ENCODE measurements at regions not wholly inside any gene's neighbourhood (a gene's known extent, or its start where the extent isn't known, plus 50 kb on each side); places are given as distances from the start of the nearest gene placed in this dataset.

DNA sequence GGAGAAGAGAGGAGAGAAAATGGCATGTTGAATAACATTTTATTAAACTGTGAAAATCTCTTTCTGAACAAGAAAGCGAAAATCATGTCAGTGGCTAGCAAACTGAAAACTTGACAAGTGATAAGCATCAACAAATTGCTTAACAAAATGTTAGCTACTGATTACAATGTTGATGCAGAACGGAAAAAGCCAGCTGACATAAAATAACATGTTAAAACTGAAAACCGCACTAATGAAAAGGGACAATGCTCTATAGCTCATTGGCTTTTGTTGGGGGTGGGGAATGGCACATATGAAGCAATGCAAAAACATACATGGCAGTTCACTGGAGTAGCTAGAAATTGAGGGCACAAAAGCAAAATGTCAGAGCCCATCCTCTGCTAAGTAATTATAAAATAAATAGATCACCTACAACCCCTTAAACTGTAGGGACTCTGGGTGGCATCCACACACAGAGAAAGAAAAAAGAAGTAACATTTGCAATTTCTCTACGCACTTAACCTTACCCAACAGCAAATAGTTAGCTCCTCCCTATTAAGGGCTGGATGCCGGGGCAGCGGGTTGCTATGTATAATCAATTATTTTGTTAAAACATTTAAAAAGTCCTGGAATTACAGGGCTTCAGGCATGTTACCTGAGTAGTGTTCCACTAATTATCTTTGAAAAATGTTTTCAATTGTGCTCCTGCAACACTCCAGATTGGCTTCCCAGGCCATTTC, 129.2 kb upstream of the USP15 start:
- no peaks in the 10 kb centered on the region for H3K9me2 ChIP-seq (ENCODE audit: insufficient read depth)
- no peaks in the 10 kb centered on the region for H3K27me3 ChIP-seq (replicated peaks; ENCODE audit: insufficient read depth)
- H3K9ac ChIP-seq, result no peak overlapping the region
- H4K20me1 ChIP-seq (ENCODE audit: insufficient read depth), result no peaks in the 10 kb centered on the region
- H2AFZ ChIP-seq, result no peak overlapping the region
- no peaks in the 10 kb centered on the region for H3K79me2 ChIP-seq (ENCODE audit: insufficient read depth)
- no peaks in the 10 kb centered on the region; the same call in 1 of the 2 replicates for H3K4me1 ChIP-seq (ENCODE audit: insufficient read depth)
- H3K27ac ChIP-seq, result no peak overlapping the region
- in situ Hi-C loops (cut with MboI), result no loop called here
- H3K4me2 ChIP-seq (ENCODE audit: unreplicated experiment), result no peak overlapping the region
- no peaks in the 10 kb centered on the region for H3K9me3 ChIP-seq (ENCODE audit: low read depth)
- H3K4me3 ChIP-seq, result no peak overlapping the region
- DNase-seq, result no peak
- H3K36me3 ChIP-seq (ENCODE audit: low read depth), result no peaks in the 10 kb centered on the region
- TF ChIP-seq EZH2 (IDR thresholded peaks at IDR 0.05; ENCODE audit: insufficient read depth, poor library complexity, severe bottlenecking) (no peak), EZH2phosphoT487 (IDR thresholded peaks at IDR 0.05; ENCODE audit: insufficient read depth, low read depth) (no peak)
- H3F3A ChIP-seq (ENCODE audit: insufficient read depth), result no peaks in the 10 kb centered on the region
- WGBS, 2 experiments (ENCODE audit: low coverage in 1 of 2, low lambda C conversion rate in 2 of 2, missing lambda C conversion rate in 2 of 2), result 90 to 93% methylated on average over 6 of the region's 6 CpGs

- WGBS, 2 experiments (ENCODE audit: low coverage in 1 of 2, low lambda C conversion rate in 2 of 2, missing lambda C conversion rate in 2 of 2), result 93 to 95% methylated on average over 2 of the region's 2 CpGs
Measured at GRCh38 chr12:62133440-62133839, 126.8 kb upstream of the USP15 start.

DNA sequence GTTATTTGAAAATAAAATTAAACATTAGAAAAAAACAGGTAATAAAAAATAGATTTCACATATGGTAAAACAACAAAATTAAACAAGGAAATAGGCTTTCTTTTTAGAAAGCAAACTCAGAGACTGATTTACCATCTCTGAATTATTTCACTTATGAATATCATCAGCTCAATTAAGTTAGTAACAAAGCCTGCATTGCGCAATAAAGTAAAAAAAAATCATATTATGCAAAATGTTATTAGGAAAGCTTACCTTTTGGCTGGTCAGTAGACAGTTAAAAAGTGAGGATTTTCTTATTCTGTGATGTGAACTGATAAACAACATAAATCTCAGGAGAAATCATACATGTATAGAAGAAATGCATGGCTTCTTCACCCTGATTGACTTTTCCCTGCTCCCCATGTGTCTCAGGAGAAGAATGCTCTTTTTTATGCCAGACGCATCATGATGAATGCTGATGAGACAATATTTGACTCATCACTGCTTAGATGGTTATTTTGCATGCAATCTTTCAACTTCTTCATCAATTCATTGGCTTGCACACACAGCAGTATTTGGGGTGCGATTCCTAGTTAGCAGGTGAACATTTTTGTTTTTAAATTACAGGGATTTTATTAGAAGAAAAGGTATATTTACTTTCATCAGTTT, 124.5 kb upstream of the USP15 start:
- Histone ChIP-seq H3K4me2 (ENCODE audit: unreplicated experiment) (no peak overlapping the region), H3K27ac (no peak overlapping the region), H3K4me3 (no peak overlapping the region), H3K4me1 (ENCODE audit: insufficient read depth) (no peaks in the 10 kb centered on the region), H3K9ac (no peak overlapping the region), H3K79me2 (ENCODE audit: insufficient read depth) (no peaks in the 10 kb centered on the region), H3K9me3 (ENCODE audit: low read depth) (no peaks in the 10 kb centered on the region), H4K20me1 (ENCODE audit: insufficient read depth) (no peaks in the 10 kb centered on the region), H2AFZ (no peak overlapping the region), H3F3A (ENCODE audit: insufficient read depth) (no peaks in the 10 kb centered on the region), H3K36me3 (ENCODE audit: low read depth) (no peaks in the 10 kb centered on the region), H3K27me3 (replicated peaks; ENCODE audit: insufficient read depth) (no peaks in the 10 kb centered on the region), H3K9me2 (ENCODE audit: insufficient read depth) (no peaks in the 10 kb centered on the region)
- TF ChIP-seq EZH2phosphoT487 (IDR thresholded peaks at IDR 0.05; ENCODE audit: insufficient read depth, low read depth) (no peak), EZH2 (IDR thresholded peaks at IDR 0.05; ENCODE audit: insufficient read depth, poor library complexity, severe bottlenecking) (no peak)
- in situ Hi-C loops (cut with MboI), result no loop called here
- 26 to 34% methylated on average over 3 of the region's 3 CpGs for WGBS, 2 experiments (ENCODE audit: low coverage in 1 of 2, low lambda C conversion rate in 2 of 2, missing lambda C conversion rate in 2 of 2)
- peak; percentile 51 for DNase-seq

More at GRCh38 chr12:62133440-62133839, 126.8 kb upstream of the USP15 start:
- Histone ChIP-seq H4K20me1 (ENCODE audit: insufficient read depth) (no peaks in the 10 kb centered on the region), H3K79me2 (ENCODE audit: insufficient read depth) (no peaks in the 10 kb centered on the region), H3K36me3 (ENCODE audit: low read depth) (no peaks in the 10 kb centered on the region), H3K27me3 (replicated peaks; ENCODE audit: insufficient read depth) (no peaks in the 10 kb centered on the region), H3F3A (ENCODE audit: insufficient read depth) (no peaks in the 10 kb centered on the region), H2AFZ (no peak overlapping the region), H3K4me3 (no peak overlapping the region), H3K9me3 (ENCODE audit: low read depth) (no peaks in the 10 kb centered on the region), H3K9ac (no peak overlapping the region), H3K4me1 (ENCODE audit: insufficient read depth) (no peaks in the 10 kb centered on the region; the same call in 1 of the 2 replicates), H3K9me2 (ENCODE audit: insufficient read depth) (no peaks in the 10 kb centered on the region), H3K27ac (no peak overlapping the region), H3K4me2 (ENCODE audit: unreplicated experiment) (no peak overlapping the region)
- in situ Hi-C loops (cut with MboI), result no loop called here
- no peak for DNase-seq
- TF ChIP-seq EZH2 (IDR thresholded peaks at IDR 0.05; ENCODE audit: insufficient read depth, poor library complexity, severe bottlenecking) (no peak), EZH2phosphoT487 (IDR thresholded peaks at IDR 0.05; ENCODE audit: insufficient read depth, low read depth) (no peak)

- H3K4me3 ChIP-seq, result no peak overlapping the region
- no peak overlapping the region for H3K27ac ChIP-seq
- H3K9me2 ChIP-seq (ENCODE audit: insufficient read depth), result no peaks in the 10 kb centered on the region
- no peaks in the 10 kb centered on the region for H3K9me3 ChIP-seq (ENCODE audit: low read depth)
- in situ Hi-C loops (cut with MboI), result no loop called here
- H3K27me3 ChIP-seq (replicated peaks; ENCODE audit: insufficient read depth), result no peaks in the 10 kb centered on the region
- H3K9ac ChIP-seq, result no peak overlapping the region
- no peak overlapping the region for H3K4me2 ChIP-seq (ENCODE audit: unreplicated experiment)
- no peak for DNase-seq
- no peaks in the 10 kb centered on the region for H3K4me1 ChIP-seq (ENCODE audit: insufficient read depth)
- TF ChIP-seq EZH2phosphoT487 (IDR thresholded peaks at IDR 0.05; ENCODE audit: insufficient read depth, low read depth), result no peak
- TF ChIP-seq EZH2 (IDR thresholded peaks at IDR 0.05; ENCODE audit: insufficient read depth, poor library complexity, severe bottlenecking), result no peak
- no peaks in the 10 kb centered on the region for H3K36me3 ChIP-seq (ENCODE audit: low read depth)
- H3K79me2 ChIP-seq (ENCODE audit: insufficient read depth), result no peaks in the 10 kb centered on the region
- WGBS, 2 experiments (ENCODE audit: low coverage in 1 of 2, low lambda C conversion rate in 2 of 2, missing lambda C conversion rate in 2 of 2), result 80 to 97% methylated on average over 2 of the region's 2 CpGs
- no peak overlapping the region for H2AFZ ChIP-seq
- no peaks in the 10 kb centered on the region for H3F3A ChIP-seq (ENCODE audit: insufficient read depth)
- no peaks in the 10 kb centered on the region for H4K20me1 ChIP-seq (ENCODE audit: insufficient read depth)
Measured at GRCh38 chr12:62136496-62136895, 123.7 kb upstream of the USP15 start.
